ENCODE measurements at regions not wholly inside any gene's neighbourhood (a gene's known extent, or its start where the extent isn't known, plus 50 kb on each side); places are given as distances from the start of the nearest gene placed in this dataset.

GRCh38 chr17:71423871-71424546 lies 696.8 kb upstream of the SOX9 start:
- no peak for TF ChIP-seq EZH2 (IDR thresholded peaks at IDR 0.05; ENCODE audit: borderline replicate concordance, low read length)
- TF ChIP-seq, protein P1, sequence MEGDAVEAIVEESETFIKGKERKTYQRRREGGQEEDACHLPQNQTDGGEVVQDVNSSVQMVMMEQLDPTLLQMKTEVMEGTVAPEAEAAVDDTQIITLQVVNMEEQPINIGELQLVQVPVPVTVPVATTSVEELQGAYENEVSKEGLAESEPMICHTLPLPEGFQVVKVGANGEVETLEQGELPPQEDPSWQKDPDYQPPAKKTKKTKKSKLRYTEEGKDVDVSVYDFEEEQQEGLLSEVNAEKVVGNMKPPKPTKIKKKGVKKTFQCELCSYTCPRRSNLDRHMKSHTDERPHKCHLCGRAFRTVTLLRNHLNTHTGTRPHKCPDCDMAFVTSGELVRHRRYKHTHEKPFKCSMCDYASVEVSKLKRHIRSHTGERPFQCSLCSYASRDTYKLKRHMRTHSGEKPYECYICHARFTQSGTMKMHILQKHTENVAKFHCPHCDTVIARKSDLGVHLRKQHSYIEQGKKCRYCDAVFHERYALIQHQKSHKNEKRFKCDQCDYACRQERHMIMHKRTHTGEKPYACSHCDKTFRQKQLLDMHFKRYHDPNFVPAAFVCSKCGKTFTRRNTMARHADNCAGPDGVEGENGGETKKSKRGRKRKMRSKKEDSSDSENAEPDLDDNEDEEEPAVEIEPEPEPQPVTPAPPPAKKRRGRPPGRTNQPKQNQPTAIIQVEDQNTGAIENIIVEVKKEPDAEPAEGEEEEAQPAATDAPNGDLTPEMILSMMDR (IDR thresholded peaks at IDR 0.05; ENCODE audit: low read length) = no peak

All from OCI-LY1 (cell line).